MM.1S (cell line): ENCODE measurements at regions not wholly inside any gene's neighbourhood (a gene's known extent, or its start where the extent isn't known, plus 50 kb on each side); places are given as distances from the start of the nearest gene placed in this dataset.

Source experiments
- CTCF ChIP-seq: fragments of 300-600 bp; sonication (generic); IDR thresholded peaks from 2 replicates; pipeline ENCODE4 v1.5.1; 2016; ENCODE audit warnings: antibody characterized with exemption, low read length, mixed read lengths
- EZH2 ChIP-seq: fragments of 300-600 bp; sonication (generic); optimal IDR thresholded peaks from 2 replicates; pipeline ENCODE3; 2017; ENCODE audit warnings: low read depth, mild to moderate bottlenecking, antibody characterized with exemption, low read length, mixed read lengths
- EZH2phosphoT487 ChIP-seq: fragments of 300-600 bp; sonication (generic); IDR thresholded peaks from 2 replicates; pipeline ENCODE4 v1.6.1; 2018; ENCODE audit warnings: antibody characterized with exemption, low read length

GRCh38 chr2:156792242-156792840, 356.2 kb downstream of the GPD2 start:
- TF ChIP-seq CTCF (no peak), EZH2phosphoT487 (no peak), EZH2 (no peak)
